IMR-90 (cell line): ENCODE measurements at regions not wholly inside any gene's neighbourhood (a gene's known extent, or its start where the extent isn't known, plus 50 kb on each side); places are given as distances from the start of the nearest gene placed in this dataset.

Experiments
- ATAC-seq: fragments of 200-7000 bp; cut with Tn5 transposase; 2 replicates; pipeline ENCODE4 v1.9.1; 2020; ENCODE audit warnings: low read depth, mild to moderate bottlenecking, moderate library complexity
- BruUV-seq: library from RNA; stranded (reverse); fragments of 400-500 nt; replicated peaks from 2 replicates; lab custom pipeline; 2021; lab: Mats Ljungman, UMichigan
- CTCF ChIA-PET: fragments of 300-600 bp; formaldehyde crosslinking; extraction: SDS; loops from one replicate; lab custom pipeline; 2021; ENCODE audit warnings: antibody characterized with exemption; lab: Yijun Ruan, JAX
- POLR2A ChIA-PET: fragments of 300-600 bp; sonication (Branson Sonifier 250); formaldehyde crosslinking; loops from one replicate; lab custom pipeline; 2022; ENCODE audit warnings: antibody characterized with exemption; ENCODE audit not compliant: unreplicated experiment; lab: Charles Lee
- DNase-seq: peaks from one replicate; pipeline ENCODE4 v3.0.0; 2013
- H2AFZ ChIP-seq: replicated peaks from 2 replicates; pipeline ENCODE3; 2013; ENCODE audit warnings: low read length, mild to moderate bottlenecking; ENCODE audit not compliant: poor library complexity
- H2AK5ac ChIP-seq: 2 replicates; pipeline ENCODE4 v1.6.1; 2013; ENCODE audit warnings: low read depth, low read length, inconsistent platforms
- H2AK9ac ChIP-seq: replicated peaks from 2 replicates; pipeline ENCODE3; 2013; ENCODE audit warnings: mild to moderate bottlenecking, low read depth, low read length, moderate library complexity; ENCODE audit not compliant: poor library complexity
- H2BK120ac ChIP-seq: 2 replicates; pipeline ENCODE4 v1.6.1; 2013; ENCODE audit warnings: low read depth, low read length, inconsistent platforms
- H2BK15ac ChIP-seq: 3 replicates; pipeline ENCODE4 v1.6.1; 2013; ENCODE audit warnings: low read depth, low read length, inconsistent platforms
- H2BK20ac ChIP-seq: 2 replicates; pipeline ENCODE4 v1.6.1; 2013; ENCODE audit warnings: low read depth, mild to moderate bottlenecking, inconsistent platforms, low read length, moderate library complexity
- H2BK5ac ChIP-seq: 2 replicates; pipeline ENCODE4 v1.6.1; 2013; ENCODE audit warnings: mild to moderate bottlenecking, low read depth, low read length, inconsistent platforms; ENCODE audit not compliant: poor library complexity, severe bottlenecking
- H3K14ac ChIP-seq: replicated peaks from 2 replicates; pipeline ENCODE4 v1.6.1; 2013; ENCODE audit warnings: low read depth, low read length, inconsistent platforms
- H3K18ac ChIP-seq: 2 replicates; pipeline ENCODE4 v1.6.1; 2013; ENCODE audit warnings: low read depth, low read length, control low read depth
- H3K23ac ChIP-seq: 2 replicates; pipeline ENCODE4 v1.6.1; 2013; ENCODE audit warnings: low read depth, low read length, inconsistent platforms
- H3K27ac ChIP-seq: 2 replicates; pipeline ENCODE4 v1.5.1; 2013; ENCODE audit warnings: mild to moderate bottlenecking, control low read depth, low read length; ENCODE audit not compliant: insufficient read depth
- H3K27me3 ChIP-seq: 2 replicates; pipeline ENCODE4 v1.6.1; 2013; ENCODE audit warnings: low read length; ENCODE audit not compliant: control insufficient read depth, insufficient read depth
- H3K36me3 ChIP-seq: 2 replicates; pipeline ENCODE4 v1.6.1; 2013; ENCODE audit warnings: low read length, mixed read lengths; ENCODE audit not compliant: control insufficient read depth, insufficient read depth
- H3K4ac ChIP-seq: 2 replicates; pipeline ENCODE4 v1.6.1; 2013; ENCODE audit warnings: low read depth, low read length, inconsistent platforms
- H3K4me1 ChIP-seq: 2 replicates; pipeline ENCODE4 v1.6.1; 2013; ENCODE audit warnings: low read length, mixed read lengths; ENCODE audit not compliant: control insufficient read depth, insufficient read depth
- H3K4me2 ChIP-seq: 2 replicates; pipeline ENCODE4 v1.6.1; 2013; ENCODE audit warnings: low read depth, mild to moderate bottlenecking, control low read depth, low read length, moderate library complexity
- H3K4me3 ChIP-seq: 2 replicates; pipeline ENCODE4 v1.5.1; 2013; ENCODE audit warnings: low read depth, mild to moderate bottlenecking, control low read depth, low read length, moderate library complexity; ENCODE audit not compliant: insufficient read depth
- H3K56ac ChIP-seq: 2 replicates; pipeline ENCODE4 v1.6.1; 2013; ENCODE audit warnings: low read length, inconsistent platforms; ENCODE audit not compliant: insufficient read depth; ENCODE audit errors: extremely low read depth
- H3K79me1 ChIP-seq, 2 experiments: 2 replicates each; pipeline ENCODE4 v1.6.1; 2013; ENCODE audit warnings: low read length in 2 of 2, inconsistent platforms in 1 of 2, low read depth in 1 of 2
- H3K9ac ChIP-seq: 2 replicates; pipeline ENCODE4 v1.6.1; 2013; ENCODE audit warnings: low read depth, low read length, control low read depth
- H3K9me1 ChIP-seq: 2 replicates; pipeline ENCODE4 v1.6.1; 2013; ENCODE audit warnings: low read length, inconsistent platforms; ENCODE audit not compliant: insufficient read depth
- H3K9me3 ChIP-seq: 2 replicates; pipeline ENCODE4 v1.6.1; 2013; ENCODE audit warnings: low read length; ENCODE audit not compliant: control insufficient read depth, insufficient read depth
- H4K20me1 ChIP-seq: 2 replicates; pipeline ENCODE4 v1.6.1; 2013; ENCODE audit warnings: low read length, inconsistent platforms; ENCODE audit not compliant: insufficient read depth
- H4K5ac ChIP-seq: 2 replicates; pipeline ENCODE4 v1.6.1; 2013; ENCODE audit warnings: mild to moderate bottlenecking, low read depth, low read length, control low read depth
- H4K8ac ChIP-seq, 2 experiments: 2 replicates each; pipeline ENCODE4 v1.6.1; 2013; ENCODE audit warnings: low read depth in 2 of 2, low read length in 2 of 2, control low read depth in 1 of 2, inconsistent platforms in 1 of 2
- H4K91ac ChIP-seq: 2 replicates; pipeline ENCODE4 v1.6.1; 2013; ENCODE audit warnings: low read depth, low read length, inconsistent platforms; ENCODE audit not compliant: insufficient read depth
- BHLHE40 ChIP-seq: fragments of 150-350 bp; IDR thresholded peaks from 2 replicates; pipeline ENCODE4 v1.6.1; 2016; ENCODE audit warnings: mild to moderate bottlenecking, low read depth, low read length
- CEBPB ChIP-seq: IDR thresholded peaks from 2 replicates; pipeline ENCODE4 v1.6.1; 2012; ENCODE audit warnings: low read depth, low read length, improper control_type of control experiment
- CHD1 ChIP-seq: IDR thresholded peaks from 2 replicates; pipeline ENCODE4 v1.6.1; 2012; ENCODE audit warnings: low read depth, low read length, improper control_type of control experiment
- CTCF ChIP-seq: conservative IDR thresholded peaks from 2 replicates; pipeline ENCODE4 v1.5.1; 2012; ENCODE audit warnings: mild to moderate bottlenecking, low read depth, low read length, improper control_type of control experiment
- ELK1 ChIP-seq: fragments of 150-350 bp; IDR thresholded peaks from 2 replicates; pipeline ENCODE4 v1.6.1; 2016; ENCODE audit warnings: low read depth, mild to moderate bottlenecking, low read length, moderate library complexity, borderline replicate concordance
- FOS ChIP-seq: fragments of 150-350 bp; IDR thresholded peaks from 2 replicates; pipeline ENCODE4 v1.6.1; 2016; ENCODE audit warnings: low read depth, low read length
- MAFK ChIP-seq: IDR thresholded peaks from 2 replicates; pipeline ENCODE4 v1.6.1; 2012; ENCODE audit warnings: low read depth, low read length, improper control_type of control experiment
- MAZ ChIP-seq: IDR thresholded peaks from 2 replicates; pipeline ENCODE4 v1.6.1; 2012; ENCODE audit warnings: low read depth, mild to moderate bottlenecking, low read length, improper control_type of control experiment, moderate library complexity, borderline replicate concordance
- MXI1 ChIP-seq: IDR thresholded peaks from 2 replicates; pipeline ENCODE4 v1.6.1; 2012; ENCODE audit warnings: low read depth, mild to moderate bottlenecking, low read length, moderate library complexity, borderline replicate concordance
- NFE2L2 ChIP-seq: fragments of 150-350 bp; IDR thresholded peaks from 2 replicates; pipeline ENCODE4 v1.6.1; 2016; ENCODE audit warnings: low read depth, mild to moderate bottlenecking, low read length
- POLR2A ChIP-seq: IDR thresholded peaks from 2 replicates; pipeline ENCODE4 v1.6.1; 2012; ENCODE audit warnings: mild to moderate bottlenecking, low read depth, low read length
- RAD21 ChIP-seq: IDR thresholded peaks from 2 replicates; pipeline ENCODE4 v1.6.1; 2012; ENCODE audit warnings: low read length, improper control_type of control experiment
- RCOR1 ChIP-seq: IDR thresholded peaks from 2 replicates; pipeline ENCODE4 v1.6.1; 2012; ENCODE audit warnings: mild to moderate bottlenecking, low read length, improper control_type of control experiment; ENCODE audit not compliant: insufficient replicate concordance
- RFX5 ChIP-seq: IDR thresholded peaks from 2 replicates; pipeline ENCODE4 v1.8.0; 2012; ENCODE audit warnings: low read depth, mild to moderate bottlenecking, low read length, moderate library complexity
- SMC3 ChIP-seq: fragments of 150-350 bp; IDR thresholded peaks from 2 replicates; pipeline ENCODE4 v1.6.1; 2016; ENCODE audit warnings: low read depth, mild to moderate bottlenecking, antibody characterized with exemption, low read length, moderate library complexity
- USF2 ChIP-seq: fragments of 150-350 bp; IDR thresholded peaks from 2 replicates; pipeline ENCODE4 v1.6.1; 2017; ENCODE audit warnings: mild to moderate bottlenecking, antibody characterized with exemption, low read length, low read depth
- WGBS, 2 experiments: methylation state at CpG; one replicate each; pipeline versions ENCODE4 v1.1.5 to v1.1.7; 2013; ENCODE audit warnings: missing lambda C conversion rate in 2 of 2; ENCODE audit not compliant: insufficient read length in 1 of 2; ENCODE audit errors: extremely low coverage in 2 of 2; 5-methylcytosine and 5-hydroxymethylcytosine counted together
- dilution Hi-C: fragments of 300-500 bp; cut with HindIII; formaldehyde crosslinking; loops from one replicate; pipeline ENCODE4 v1.14.3; 2018; ENCODE audit warnings: low sequenced_read_pairs; ENCODE audit not compliant: unreplicated experiment
- in situ Hi-C: fragments of 300-500 bp; cut with MboI; formaldehyde crosslinking; loops from 3 replicates; pipeline ENCODE4 v1.14.3; 2019; ENCODE audit warnings: low sequenced_read_pairs, inconsistent platforms, mixed read lengths
- intact Hi-C: fragments of 100-400 bp; cut with micrococcal nuclease; formaldehyde crosslinking; loops from 2 replicates; pipeline ENCODE4 v1.10.0; 2022

GRCh38 chr15:95328559-95328958 lies 1001.9 kb upstream of the NR2F2 start:
- no peak overlapping the region for H4K91ac ChIP-seq
- H2BK5ac ChIP-seq = no peak overlapping the region
- no peak overlapping the region for H2BK120ac ChIP-seq
- no CpG with 5 or more reads among the region's 3 CpGs for WGBS, 2 experiments
- no peak overlapping the region for H3K4me3 ChIP-seq
- POLR2A ChIA-PET = no interaction called here
- H3K9me3 ChIP-seq = no peaks in the 10 kb centered on the region
- H4K20me1 ChIP-seq = no peaks in the 10 kb centered on the region
- in situ Hi-C loops (no loop called here), dilution Hi-C loops (no loop called here), intact Hi-C loops (no loop called here)
- no peak overlapping the region for H4K8ac ChIP-seq
- no peak overlapping the region for H2AK5ac ChIP-seq
- H3K4me1 ChIP-seq = peaks cover 2% of the 10 kb centered on the region; the same call in 1 of the 2 replicates
- no peak overlapping the region for H3K4ac ChIP-seq
- H3K56ac ChIP-seq = no peak overlapping the region
- H2BK20ac ChIP-seq = no peak overlapping the region
- no TSS peak for BruUV-seq
- no peak overlapping the region for H2AK9ac ChIP-seq
- H3K79me1 ChIP-seq = no peaks in the 10 kb centered on the region
- no peak overlapping the region for H3K14ac ChIP-seq
- no peak overlapping the region for H3K9ac ChIP-seq
- H3K27ac ChIP-seq = no peak overlapping the region
- H3K23ac ChIP-seq = no peak overlapping the region
- no peak overlapping the region for H3K18ac ChIP-seq
- no peak overlapping the region for H4K5ac ChIP-seq
- H2BK15ac ChIP-seq = no peak overlapping the region
- H3K27me3 ChIP-seq = peaks cover 2% of the 10 kb centered on the region; the same call in 1 of the 2 replicates
- no peak overlapping the region for H3K4me2 ChIP-seq
- no peak for DNase-seq
- no peak for ATAC-seq
- no peaks in the 10 kb centered on the region for H3K36me3 ChIP-seq
- TF ChIP-seq CTCF (no peak), RAD21 (no peak), NFE2L2 (no peak), POLR2A (no peak), FOS (no peak), MXI1 (no peak), USF2 (no peak), MAZ (no peak), MAFK (no peak), RFX5 (no peak), CHD1 (no peak), CEBPB (no peak), SMC3 (no peak), RCOR1 (no peak), ELK1 (no peak), BHLHE40 (no peak)
- CTCF ChIA-PET = interaction anchor here (0.6 kb wide), 1 partner anchor 11 kb away, joined by 3 read pairs; no protein-coding TSS in a partner anchor
- no peaks in the 10 kb centered on the region for H3K9me1 ChIP-seq
- no peak overlapping the region for H2AFZ ChIP-seq
